Stimulated activated CD8-positive, alpha-beta memory T cell treated with anti-CD3 and anti-CD28 coated beads, Interleukin-12 subunit alpha, Interleukin-12 subunit beta, amount 100 ng/mL, for 1 hour (primary cell): ENCODE measurements at regions not wholly inside any gene's neighbourhood (a gene's known extent, or its start where the extent isn't known, plus 50 kb on each side); places are given as distances from the start of the nearest gene placed in this dataset.

Source experiments
- DNase-seq: peaks from one replicate; pipeline ENCODE4 v3.0.0-alpha.2; 2020; ENCODE audit warnings: low read depth

DNA sequence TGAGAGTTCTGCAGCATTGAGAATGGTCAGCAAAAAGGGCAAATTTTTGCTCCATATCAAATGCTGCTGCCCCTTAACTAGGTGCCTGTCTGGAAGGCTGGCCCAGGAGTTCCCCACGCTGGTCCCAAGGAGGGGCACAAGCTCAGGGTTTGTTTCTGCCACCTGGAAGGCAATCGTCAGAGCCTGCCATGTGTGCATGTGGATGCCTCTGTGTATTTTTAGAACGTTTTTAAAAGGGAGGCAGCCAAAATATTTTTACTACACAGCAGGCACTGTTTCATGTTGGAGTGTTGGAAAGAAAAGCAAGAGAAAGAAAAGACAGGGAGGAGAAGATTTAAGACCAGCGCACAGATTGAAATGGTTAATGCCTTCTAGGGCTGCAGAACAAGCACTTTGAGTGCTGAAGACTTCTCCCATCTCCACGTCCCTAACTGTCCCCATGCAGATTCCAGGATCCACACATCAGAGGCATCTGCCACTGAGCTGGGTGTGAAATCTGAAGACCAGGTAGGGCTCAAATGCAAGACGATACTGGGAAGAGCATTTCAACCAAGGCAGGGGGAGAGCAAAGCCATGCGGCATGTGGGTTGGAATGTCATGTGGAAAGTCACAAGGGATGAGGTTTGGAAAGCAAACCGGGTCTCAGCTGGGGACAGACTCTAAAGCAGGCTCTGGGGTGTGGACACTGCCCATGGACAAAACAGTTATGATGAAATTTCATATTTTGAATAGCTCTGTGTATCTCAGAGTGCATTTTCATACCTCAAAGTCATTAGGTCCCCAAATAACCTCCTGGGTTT is 557.2 kb downstream of the BCL11B start:
- DNase-seq = no peak

DNA sequence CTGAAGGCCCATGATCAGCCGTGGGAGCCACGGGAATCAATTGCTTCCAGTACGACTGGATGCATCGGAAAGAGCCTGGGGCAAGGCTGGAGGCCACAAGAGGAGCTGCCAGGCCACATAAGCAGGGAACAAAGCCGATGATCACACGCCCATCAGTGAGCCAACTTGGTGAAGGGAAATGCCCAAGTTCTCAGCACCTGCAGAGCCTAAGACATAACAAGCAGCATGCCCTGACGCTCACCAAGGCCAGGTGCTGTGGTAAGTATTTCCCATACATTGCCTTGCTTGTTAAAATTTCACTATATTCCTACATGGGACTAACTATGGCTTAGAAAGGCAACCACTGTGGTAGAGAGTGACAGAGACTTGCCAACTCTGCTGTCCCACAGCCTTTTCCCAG is 555.9 kb downstream of the BCL11B start:
- no peak for DNase-seq

DNA sequence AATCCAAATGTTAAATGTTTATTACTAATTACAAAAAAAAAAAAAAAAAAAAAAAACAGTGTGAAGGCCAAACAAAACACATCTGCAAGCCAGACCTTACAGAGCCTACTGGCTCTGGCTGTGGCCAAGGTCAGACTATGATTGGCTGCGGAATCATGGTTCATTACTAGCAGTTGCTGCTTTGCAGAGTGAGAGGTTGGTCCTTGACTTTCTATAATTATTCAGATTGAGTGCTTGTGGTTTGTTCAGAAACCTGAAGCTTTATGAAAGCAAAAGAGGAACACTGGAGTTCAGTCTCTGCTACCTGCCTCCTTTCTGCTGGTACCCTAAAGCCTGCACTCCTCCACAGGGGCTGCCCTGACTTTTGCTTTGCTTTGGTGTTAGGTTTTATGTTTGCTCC is 550.9 kb downstream of the BCL11B start:
- no peak for DNase-seq

- DNase-seq = no peak
These were observed 547.3 kb downstream of the BCL11B start for GRCh38 chr14:98724734-98725133.

DNA sequence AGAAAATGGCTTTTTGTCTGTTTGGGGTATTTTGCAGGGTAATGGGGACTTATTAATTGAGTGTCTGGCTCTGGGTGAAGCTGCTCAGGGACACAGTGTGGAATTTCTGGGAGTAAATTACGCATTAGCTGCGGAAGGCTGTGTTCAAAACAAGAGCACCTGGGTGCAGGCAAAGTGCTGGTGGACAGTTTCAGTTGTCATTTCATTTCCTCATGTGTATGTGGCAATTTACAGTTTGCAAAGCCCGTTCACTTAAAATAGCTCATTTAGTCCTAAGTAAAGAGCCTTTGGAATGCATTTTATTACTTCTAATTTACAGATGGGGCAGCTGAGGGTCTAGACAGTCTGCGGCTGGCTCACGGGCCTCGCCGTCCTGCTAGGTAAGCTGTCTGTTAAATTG is 546.8 kb downstream of the BCL11B start:
- no peak for DNase-seq

GRCh38 chr14:98725676-98726075 is 546.3 kb downstream of the BCL11B start:
- no peak for DNase-seq

DNA sequence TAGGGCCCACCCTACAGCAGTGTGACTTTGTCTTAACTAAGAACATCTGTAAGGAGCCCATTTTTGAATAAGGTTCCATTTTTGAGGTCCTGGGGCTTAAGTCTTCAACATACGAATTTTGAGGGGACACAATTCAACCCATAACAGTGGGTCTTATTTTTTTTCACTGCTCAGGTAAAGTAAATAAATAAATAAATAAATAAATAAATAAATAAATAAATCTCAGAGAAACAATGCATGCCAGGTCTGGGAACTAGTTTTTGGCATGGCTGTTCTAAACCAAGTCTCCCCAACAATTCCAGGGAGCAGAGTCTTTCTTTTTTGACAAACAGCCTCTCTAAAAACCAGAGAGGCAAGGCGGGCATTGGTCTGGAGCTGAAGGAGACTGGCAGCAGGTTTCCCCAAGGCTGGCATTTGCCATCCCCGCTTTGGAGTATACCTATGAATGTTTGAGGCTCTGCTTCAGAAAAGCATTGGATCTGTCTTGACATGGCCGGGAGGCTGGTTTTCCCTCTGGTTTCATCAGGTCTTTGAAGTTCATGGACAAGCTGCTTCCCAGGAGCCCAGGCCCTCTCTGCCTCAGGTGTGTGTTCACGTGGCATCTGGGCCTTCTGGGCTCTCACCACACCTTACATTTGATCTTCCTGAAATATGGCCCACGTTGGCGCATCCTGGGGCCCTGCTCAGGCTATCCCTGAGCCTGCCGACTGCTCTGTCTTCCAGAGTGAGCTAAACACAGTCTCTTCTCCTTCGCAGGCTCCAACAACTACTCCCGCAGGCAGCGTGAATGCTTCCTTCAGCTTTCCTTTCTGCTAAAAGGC is 545.2 kb downstream of the BCL11B start:
- DNase-seq = no peak

GRCh38 chr14:98728024-98728423 is 544.0 kb downstream of the BCL11B start:
- no peak for DNase-seq

DNA sequence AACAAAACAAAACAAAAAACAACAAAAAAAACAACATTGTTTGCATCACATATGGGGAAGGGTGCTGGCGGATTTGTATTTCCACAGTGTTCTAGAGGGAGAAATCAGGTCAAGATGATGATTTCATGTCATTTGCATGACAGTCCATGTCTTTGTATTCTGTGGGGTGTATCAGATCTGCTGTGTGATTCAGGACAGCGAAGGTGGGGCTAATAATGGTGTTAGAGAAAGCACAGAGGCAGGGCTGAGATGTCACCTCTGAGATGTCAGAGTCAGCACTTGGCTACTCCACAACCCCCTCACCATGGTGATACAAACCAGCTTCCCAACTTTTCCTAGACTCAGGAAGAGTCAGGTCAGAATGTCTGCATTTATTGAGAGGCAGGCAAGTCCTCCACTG is 543.2 kb downstream of the BCL11B start:
- no peak for DNase-seq

- DNase-seq = no peak
These were observed 540.7 kb downstream of the BCL11B start for GRCh38 chr14:98731286-98731685.

GRCh38 chr14:98731701-98732100 is 540.3 kb downstream of the BCL11B start:
- DNase-seq = no peak

DNA sequence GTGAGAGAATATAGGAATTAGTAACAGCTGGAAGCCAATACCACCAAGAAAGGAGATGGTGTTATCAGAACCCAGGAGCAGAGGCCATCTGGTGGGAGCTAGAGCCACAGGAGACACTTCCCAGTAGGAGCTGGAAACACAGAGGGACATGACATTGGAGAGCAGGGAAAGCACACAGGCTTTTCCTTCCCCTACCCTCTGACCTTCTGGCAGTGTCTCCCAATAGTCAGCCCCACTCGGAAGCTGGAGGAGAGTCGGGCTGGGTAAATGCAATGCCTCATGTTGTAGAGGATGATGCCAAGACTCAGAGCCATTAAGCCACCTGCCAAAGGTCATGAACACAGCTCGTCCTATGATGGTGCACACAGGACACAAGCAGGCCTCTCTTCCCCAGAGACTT is 538.5 kb downstream of the BCL11B start:
- no peak for DNase-seq

- no peak for DNase-seq
These were observed 535.2 kb downstream of the BCL11B start for GRCh38 chr14:98736701-98737338.

DNA sequence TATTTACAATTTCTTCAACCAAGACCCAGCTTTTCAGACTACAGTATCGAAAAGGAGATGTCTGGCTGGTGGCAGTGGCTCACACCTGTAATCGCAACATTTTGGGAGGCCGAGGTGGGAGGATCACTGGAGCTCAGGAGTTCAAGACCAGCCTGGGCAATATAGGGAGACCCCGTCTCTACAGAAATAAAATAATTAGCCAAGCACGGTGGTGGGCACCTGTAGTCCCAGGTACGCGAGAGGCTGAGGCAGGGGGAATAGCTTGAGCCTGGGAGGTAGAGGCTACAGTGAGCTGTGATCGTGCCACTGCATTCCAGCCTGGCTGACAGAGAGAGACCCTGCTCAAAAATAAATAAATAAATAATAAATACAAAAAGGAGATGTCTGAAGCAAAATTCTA is 530.5 kb downstream of the BCL11B start:
- DNase-seq = no peak

DNA sequence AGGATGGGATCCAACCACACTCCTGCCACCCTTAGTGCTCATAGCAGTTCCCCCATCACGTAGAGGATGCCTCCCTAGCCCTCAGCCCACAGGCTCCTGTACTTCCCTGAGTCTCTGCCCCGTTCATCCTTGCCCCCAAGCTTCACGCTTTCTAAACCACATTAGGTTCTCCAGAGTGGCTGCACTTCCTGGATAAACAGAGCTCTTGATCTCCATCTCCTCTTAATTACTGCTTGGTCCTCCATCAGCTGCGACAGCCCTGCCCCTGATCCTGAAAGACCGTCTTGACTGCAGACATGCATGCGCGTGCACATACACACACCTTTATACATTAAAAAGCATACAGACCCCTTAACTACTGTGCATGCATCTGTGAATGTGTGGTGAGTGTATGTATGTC is 530.0 kb downstream of the BCL11B start:
- DNase-seq = no peak

GRCh38 chr14:98743536-98743935 is 528.5 kb downstream of the BCL11B start:
- DNase-seq = no peak

DNA sequence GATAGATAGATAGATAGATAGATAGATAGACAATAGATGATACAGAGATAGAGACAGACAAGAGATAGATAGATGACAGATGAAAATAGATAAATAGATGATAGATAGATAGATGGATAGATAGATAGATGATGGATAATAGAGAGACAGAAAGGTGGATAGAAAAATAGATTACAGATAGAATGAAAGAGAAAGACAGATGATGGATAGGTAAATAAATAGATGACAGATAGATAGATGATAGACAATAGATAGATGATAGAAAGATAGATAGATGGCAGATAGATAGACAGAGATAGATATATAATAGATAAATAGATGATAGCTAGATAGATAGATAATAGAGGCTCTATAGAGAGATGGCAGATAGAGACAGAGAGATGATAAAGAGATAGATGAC is 523.0 kb downstream of the BCL11B start:
- no peak for DNase-seq

DNA sequence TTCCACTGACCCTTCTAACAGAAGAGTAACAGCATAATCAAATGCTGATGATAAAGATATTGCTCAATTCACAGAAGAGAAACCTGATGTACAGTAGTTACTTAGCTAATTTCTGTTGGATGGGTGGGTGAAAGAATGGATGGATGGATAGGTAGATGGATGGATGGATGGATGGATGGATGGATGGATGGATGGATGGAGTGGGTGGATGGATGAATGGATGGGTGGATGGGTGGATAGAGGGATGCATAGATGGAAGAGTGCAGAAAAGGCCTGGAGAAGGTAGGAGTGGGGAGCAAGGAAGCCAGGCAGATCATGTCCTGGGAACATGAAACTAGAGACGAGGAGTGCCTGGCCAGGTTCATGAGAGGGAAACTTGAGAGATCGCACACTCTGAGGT is 520.9 kb downstream of the BCL11B start:
- DNase-seq = no peak

GRCh38 chr14:98752660-98753059 is 519.3 kb downstream of the BCL11B start:
- DNase-seq = no peak

DNA sequence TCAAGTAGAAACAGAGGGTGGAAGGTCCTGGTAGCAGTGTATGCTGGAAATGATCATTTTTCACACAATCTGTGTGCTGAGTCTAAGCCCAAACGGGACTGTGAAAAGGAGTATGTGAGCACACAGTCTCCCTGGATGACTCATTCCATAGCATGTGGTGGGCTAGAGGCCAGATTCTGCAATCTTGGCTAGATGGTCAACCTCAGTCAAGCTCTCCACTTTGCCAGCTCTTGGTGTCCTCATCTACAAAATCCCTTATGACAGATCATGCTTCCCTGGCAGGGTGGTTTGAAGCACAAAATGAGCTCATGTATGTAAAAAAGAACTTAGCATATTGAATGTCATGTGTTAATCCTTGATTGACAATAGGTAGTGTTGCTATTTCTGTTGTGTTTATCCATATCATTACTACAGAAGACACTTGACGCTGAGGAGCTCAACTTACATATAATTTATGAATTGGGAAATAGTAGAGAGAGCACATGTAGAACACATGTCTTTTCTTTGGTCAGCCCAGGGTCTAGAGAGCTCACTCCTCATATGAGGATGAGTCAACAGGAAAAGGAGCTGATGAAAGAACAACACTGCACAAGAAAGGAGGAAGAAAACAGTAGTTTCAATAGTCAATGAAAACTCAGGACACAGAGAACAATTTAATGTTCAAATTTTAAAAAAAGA is 517.5 kb downstream of the BCL11B start:
- DNase-seq = no peak

GRCh38 chr14:98756749-98757148 is 515.2 kb downstream of the BCL11B start:
- no peak for DNase-seq

GRCh38 chr14:98758440-98758839 is 513.6 kb downstream of the BCL11B start:
- no peak for DNase-seq
